Stimulated activated CD8-positive, alpha-beta memory T cell treated with anti-CD3 and anti-CD28 coated beads, Interleukin-4, amount 100 ng/mL, for 48 hours (primary cell): ENCODE measurements at regions not wholly inside any gene's neighbourhood (a gene's known extent, or its start where the extent isn't known, plus 50 kb on each side); places are given as distances from the start of the nearest gene placed in this dataset.

ENCODE experiments used
- DNase-seq: peaks from one replicate; pipeline ENCODE4 v3.0.0-alpha.2; 2020

DNA sequence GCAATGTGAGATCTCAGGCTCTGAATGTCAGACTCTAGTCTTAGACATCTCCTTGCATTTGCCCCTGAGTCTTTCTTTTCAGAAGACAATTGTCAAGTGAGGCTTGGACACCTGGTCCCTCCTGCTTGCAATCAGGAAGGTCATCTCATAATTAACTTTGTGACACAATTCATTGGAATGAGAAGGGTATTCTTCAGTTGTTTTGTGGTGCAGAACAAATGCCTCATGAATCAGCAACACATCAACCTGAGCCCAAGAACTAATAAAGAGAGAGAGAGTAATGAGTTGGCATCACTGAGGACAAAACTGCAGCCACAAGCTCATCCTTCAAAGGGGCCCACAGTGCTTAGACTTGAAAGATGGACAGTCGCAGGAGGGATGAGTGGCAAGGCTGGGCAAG is 375.8 kb downstream of the INSC start:
- no peak for DNase-seq

DNA sequence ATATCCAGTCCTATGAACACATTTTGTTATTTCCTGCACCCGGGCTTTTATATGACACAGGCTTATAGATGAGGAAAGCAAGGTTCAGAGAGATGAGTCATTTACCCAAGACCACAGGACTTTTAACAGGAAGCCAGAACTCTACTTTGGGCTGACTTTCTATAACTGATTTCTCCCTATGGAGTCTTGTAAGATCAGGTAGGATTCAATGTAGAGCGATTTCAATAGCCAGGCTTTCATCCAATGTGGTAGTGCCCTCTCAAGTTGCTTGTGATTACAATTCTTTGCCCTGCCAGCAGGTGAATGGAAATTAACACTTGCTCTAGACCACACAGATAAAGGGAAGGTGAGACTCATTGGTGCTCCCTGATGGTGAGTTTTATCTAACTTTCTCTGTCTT is 378.3 kb downstream of the INSC start:
- no peak for DNase-seq

DNA sequence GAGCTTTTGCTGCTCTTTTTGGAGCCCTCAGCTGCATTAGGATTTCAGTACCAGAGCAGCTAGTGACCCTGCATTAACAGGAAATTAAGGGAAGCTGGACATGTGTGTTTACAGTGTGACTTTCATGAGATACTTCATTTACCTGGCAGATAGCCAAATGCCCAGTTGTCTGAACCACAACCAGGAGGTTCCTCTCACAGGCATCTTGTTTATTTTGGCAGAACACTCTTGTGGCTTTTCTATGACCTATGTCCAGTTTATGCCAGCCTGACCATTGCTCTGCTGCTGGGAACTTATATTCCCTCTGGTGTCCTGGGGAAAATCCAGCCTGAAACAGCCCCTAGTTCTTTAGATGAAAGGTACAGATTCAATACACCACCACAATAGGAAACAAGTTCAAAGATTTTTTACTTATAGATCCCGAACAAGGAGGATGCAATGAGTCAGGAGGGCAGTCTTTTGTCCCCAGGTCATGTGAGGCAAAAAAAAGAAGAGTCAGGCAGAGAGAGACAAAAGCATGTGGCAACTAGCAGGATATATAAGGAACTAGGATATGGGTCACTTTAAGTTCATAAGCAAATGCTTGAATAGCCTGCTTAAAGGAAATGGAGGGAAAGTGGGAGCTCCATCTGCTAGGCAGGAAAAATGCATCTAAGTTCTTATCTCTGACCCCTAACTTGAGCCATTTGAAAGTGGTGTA is 379.3 kb downstream of the INSC start:
- DNase-seq, result no peak

DNA sequence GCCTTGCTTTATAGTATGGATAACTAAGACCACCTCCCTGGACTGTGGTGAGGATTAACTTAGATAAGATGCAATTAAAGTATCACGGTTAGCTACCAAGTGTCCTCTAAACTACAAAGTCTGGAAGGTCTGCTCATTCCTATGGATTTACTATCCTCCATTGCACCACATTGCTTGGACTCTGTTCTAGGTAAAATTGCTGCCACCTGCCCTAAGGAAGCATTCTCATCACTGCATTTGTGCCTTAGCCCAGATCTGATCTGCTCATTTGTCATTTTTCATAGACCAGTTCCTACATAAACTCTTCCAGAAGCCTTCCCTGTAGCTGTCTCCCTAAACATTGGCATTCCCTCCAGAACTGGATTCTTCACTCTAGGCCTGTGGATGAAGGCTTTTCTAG is 380.0 kb downstream of the INSC start:
- DNase-seq, result no peak

DNA sequence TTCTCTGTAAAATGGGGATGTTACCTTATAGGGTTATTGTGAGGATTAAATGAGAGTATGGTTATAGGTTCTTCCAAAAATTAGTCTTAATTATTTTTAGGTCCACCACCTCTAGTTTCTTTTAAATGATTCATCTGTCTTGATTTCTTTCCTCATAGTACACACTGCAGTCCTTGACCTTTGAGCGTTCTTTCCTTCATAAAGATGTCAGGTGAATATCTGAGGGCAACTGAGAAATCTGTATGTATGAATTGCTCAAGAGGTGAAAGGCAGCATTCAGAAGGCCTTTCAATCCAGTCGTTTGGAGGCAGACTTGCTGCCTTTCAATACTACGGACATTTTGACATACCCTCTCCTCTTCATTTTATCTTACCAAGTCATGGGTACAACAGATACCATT is 380.7 kb downstream of the INSC start:
- DNase-seq, result no peak

DNA sequence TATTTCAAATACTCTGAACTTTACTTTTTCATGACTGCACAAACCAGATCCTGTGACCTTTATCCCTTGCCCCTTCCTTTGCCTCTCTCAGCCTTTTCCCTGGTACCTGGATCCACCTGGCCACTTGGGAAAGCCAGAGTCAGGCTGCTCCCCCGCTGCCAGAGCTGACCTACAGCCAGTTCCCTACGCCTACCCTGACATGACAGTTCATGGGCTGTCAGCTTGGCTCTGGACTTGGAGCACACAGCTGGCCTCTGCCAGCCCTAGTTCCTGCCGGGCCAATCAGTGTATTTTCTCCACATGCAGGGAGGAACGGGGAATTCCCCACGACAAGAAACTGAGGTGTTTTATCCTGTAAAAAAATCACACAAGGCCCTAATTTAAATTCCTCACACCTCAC is 382.6 kb downstream of the INSC start:
- no peak for DNase-seq

DNA sequence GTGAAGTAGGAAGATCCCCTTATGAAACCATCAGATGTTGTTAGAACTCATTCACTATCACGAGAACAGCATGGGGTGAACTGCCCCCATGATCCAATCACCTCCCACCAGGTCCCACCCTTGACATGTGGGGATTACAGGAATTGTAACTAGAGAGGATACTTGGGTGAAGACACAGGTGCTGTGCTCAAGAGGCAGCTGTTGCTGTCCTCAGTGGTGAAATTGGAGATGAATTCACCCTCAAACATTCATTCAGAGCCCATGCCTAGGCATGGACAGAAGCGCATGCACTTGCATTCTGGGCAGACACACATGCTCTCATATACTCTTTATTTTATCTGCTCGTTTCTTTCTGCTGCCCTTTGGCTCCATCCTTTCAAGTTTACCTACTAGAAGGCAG is 385.0 kb downstream of the INSC start:
- DNase-seq, result no peak

DNA sequence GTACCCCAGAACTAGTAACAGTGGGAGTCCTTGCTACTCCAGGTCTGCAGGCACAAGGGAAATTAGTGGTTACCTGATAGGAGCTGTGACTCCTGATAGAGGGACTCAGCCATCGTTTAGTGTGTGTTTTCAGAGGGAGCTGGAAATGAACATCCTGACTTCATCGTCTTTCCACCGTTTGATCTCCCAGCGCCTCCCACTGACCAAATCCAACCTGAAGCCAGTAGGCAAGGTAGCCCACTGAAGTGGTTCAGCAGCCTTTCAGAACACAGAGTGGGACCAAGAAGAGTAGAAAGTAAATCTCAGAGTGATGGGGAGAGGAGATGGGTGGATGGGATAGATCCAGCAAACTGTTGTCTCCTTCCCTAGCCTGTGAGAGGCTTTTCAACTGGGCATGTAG is 385.9 kb downstream of the INSC start:
- no peak for DNase-seq

DNA sequence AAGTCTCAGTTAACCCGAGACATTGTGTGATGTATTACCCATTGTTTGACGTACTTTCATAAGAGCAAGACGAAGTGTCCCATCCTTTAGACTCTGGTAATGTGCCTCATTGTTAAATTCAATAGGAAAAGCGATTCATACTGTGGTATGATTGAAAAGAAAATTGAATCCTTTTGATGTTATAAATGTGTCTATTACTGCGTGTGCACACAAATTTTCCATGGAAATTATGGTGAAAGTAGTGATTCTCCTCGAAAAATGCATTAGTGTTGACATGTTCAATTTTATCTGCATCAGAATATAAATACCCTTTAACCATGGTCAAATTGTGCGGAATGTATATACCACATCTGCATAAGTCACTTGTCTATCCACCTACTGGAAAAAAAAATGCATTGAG is 386.8 kb downstream of the INSC start:
- DNase-seq, result no peak

DNA sequence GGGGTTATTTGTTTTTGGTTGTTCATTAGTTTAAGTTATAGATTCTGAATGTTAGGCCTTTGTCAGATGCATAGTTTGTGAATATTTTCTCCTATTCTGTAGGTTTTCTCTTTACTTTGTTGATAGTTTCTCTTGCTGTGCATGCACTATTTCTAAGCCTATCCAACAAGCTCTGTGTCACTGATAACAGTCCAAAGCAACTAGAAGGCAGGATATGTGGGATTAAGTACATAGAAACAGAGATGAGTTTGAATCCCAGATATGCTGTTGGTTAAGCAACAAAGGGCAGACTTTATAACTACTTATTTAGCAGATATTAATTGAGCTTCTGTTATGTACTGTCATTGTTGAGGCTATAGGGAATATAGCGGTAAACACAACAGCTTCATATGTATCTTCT is 390.4 kb downstream of the INSC start:
- DNase-seq, result no peak

DNA sequence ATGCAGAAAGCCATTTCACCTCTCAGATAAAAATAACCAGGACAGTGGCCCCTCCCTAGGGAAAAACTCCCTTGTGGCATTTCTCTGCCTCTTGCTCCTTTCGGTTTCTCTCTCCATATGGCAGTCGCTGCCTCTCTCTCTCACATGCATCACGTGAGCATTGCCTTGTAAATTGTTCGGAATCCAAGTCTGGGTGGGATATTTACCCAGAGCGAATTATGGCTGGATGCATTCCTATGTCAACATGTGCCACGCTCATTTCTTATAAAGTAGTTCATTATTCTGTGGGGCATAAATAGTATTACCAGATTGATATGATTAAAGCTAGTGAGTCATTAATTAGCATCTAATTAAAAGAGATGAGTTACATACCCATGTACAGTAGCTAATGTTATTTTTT is 392.9 kb downstream of the INSC start:
- DNase-seq, result no peak

DNA sequence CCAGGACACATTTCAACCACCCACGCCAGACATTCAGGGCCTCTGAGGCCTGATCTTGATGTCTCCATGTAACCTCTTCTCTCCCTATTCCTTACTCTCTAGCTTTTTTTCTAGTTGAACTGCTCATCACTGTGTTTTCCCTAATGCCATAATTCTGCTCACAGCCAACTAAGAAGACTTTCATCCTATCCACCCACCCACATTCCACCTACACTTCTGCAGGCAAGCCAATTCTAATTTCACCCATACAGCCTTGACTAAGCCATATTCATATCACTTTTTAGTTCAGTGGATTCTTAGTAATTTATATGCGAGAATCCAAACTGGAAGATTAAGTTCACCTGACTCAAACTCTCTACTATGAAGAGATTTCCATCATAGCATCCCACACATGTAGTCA is 394.4 kb downstream of the INSC start:
- DNase-seq, result no peak

DNA sequence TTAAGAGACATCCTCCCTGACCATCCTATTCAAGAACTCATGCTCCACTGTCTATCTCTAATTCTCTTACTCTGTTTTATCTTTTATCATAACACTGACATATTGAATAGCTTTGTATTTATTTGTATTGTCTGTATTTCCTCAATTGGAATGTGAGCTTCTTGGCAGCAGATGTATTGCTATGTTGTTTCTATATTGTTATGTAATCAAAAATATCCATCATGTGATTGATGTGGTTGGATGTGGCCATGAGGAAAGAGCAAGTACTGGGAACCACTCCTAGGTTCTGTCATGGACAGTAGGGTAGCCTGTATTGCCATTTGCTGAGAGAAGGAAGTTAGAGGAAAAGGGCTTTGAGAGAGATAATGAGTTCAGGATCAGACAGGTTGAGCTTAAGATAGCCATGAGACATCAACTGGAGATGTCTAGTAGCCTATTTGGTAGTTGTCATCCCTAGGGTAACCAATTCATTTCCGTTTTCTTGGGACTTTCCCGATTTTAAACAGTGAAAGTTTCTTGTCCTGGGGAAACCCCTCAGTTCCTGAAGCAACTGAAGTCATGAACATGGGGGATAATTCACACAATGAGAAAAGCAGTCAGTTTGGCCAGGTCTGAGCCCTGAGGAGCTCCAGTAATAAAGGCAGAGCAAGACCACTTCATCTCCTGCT is 404.5 kb downstream of the INSC start:
- no peak for DNase-seq

DNA sequence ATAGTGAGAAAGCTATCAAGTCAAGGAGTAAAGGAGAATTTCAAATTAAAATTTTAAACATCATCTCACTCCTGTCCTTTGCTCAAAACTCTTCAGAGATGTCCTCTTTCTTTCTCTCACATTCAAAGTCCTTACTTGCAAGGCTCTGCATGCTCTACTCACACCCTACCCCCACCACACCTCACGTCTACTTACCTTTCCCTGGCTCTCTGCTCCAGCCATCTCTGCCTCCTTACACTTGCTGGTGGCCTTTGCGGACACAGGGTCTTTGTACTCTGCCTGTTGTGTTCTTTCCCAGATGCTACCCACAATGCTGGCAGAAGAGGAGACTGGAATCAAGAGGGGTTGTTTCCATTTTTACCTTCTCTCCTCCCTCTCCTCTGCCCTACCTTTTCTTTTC is 405.2 kb downstream of the INSC start:
- DNase-seq, result no peak

DNA sequence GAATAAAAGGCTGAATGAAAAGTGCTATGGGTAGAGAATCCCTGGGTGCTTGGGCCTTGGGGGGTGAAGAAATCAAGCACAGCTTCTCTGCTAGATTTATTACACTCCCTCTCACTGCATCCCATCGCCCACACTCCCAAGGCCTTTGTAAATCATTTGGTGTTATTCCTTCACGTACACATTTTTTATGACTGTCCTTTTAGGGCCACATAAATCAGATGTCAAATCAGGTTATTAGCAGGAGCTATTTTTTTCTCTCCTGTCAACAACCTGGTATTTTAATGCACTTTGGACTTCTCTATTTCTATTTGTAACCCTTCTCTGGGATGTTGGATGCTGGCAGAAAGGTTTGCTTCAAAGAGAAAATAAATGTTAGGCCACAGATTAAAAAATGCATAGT is 408.8 kb downstream of the INSC start:
- DNase-seq, result no peak

DNA sequence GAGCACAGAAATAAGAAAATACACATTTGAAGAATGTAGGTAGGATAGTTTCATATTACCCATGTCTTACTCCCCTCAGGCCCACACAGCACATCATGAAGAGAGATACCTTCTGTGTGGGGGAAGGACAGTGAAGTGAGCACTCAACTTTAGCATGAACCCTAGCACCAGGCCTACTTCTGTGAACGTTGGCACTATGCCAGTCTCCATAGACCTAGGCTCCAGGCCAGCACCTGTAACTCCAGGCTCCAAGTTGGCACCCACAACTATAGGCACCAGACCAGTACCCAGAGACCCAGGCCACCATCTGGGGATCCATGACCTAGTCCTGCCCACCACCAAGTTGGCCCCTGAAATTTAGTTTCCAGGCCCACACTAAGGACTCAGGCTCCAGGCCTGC is 410.9 kb downstream of the INSC start:
- no peak for DNase-seq

DNA sequence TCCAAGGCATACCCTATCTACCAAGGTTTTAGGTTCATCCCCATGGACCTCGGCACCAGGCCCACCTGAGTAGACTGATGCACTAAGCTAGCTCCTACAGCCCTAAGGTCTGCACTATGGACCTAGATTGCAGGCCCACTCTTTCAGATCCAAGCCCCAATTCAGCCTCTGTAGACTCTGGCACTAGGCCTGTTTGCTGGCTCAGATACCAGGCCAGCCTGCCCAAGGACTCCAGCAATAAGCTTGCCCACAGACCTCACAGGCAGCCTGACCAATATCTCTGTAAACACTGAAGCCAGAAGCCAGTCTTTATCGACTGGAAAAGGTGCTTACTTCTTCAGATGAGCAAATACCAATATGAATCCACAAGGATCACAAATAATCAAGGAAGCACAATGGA is 411.3 kb downstream of the INSC start:
- no peak for DNase-seq

DNA sequence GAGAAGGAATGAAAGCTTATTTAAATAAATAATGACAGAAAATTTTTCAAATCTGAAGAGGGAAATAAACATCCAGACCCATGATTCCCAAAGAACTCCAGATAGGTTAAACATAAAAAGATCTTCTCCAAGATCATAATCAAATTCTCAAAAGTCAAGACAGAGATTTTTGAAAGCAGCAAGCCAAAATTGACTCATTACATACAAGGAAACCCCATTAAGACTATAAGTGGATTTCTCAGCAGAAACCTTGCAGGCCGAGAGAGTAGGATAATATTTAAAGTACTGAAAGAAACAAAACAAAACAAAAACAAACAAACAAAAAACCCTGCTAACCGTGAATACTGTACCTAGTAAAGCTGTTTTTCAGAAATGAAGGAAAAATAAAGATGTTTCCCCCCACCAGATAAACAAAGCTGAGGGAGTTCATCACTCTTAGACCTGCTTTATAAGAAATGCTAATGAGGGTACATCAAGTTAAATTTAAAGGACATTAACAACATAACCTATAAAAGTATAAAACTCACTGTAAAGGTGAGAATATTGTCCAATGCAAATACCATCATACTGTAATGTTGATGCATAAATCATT is 412.2 kb downstream of the INSC start:
- DNase-seq, result no peak

DNA sequence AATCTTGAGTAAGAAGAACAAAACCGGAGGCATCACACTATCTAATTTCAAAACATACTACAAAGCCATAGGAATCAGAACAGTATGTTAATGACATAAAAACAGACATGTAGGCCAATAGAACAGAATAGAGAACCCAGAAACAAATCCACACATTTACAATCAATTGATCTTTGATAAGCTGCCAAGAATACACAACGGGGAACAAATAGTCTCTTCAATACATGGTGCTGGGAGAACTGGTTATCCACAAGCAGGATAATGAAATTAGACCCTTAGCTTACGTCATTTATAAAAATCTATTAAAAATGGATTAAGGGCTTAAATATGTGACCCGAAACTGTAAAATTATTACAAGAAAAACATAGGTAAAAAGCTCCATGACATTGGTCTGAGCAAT is 417.7 kb downstream of the INSC start:
- no peak for DNase-seq

DNA sequence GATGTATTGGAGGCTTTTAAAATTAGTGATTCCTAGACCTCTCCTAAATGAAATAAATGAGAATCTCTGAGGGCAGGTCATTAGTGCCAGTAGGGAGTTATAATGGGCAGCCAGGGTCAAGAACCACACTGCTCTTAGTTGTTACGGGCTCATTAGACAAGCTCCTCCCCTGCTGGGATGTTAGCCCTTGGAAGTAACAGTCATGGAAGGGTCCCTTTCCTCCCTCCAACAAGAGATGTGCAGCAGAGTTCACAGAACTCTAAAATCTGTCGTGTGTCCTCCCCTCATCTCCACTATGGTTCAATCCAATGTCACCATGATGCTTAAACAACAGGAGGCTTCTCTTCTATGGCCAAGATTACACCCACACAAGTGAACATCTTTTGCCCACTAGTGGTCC is 419.5 kb downstream of the INSC start:
- DNase-seq, result no peak

DNA sequence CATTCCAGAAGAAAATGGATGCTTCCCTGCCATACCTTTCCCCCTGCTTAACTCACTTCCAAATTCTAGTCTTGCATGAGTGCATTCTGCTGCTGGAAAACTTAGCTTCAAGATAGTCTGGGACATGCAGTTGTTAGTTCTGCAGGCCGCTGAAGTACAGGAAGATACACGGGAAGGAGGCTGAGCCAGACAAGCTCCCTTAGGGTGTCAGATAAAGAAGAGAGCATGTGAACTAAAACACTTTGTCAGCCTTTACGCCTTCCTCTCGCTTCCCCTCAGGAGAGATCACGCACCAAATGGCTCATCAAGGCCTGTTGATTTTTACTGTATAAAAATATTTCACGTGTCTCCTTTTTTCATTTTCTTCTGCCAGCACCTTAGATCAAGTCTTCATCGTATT is 420.7 kb downstream of the INSC start:
- no peak for DNase-seq

DNA sequence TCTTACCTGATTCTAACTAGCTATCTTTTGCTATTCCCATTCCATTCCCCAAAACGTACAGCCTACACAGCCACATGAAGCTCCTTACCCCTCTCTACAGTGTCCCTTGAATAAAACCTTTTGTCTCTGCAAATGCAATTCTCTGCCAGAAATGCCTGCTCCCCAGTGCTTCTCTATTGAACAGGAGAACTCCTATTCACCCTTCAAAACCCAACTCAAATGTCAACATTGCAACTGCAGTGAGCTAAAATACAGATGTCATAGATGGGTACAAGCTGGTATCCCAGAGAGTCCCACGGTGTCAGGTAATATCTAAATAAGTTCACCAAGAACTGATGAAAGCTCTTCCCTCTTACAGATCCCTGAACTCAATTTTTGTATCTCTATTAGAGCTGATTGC is 421.7 kb downstream of the INSC start:
- DNase-seq, result no peak

DNA sequence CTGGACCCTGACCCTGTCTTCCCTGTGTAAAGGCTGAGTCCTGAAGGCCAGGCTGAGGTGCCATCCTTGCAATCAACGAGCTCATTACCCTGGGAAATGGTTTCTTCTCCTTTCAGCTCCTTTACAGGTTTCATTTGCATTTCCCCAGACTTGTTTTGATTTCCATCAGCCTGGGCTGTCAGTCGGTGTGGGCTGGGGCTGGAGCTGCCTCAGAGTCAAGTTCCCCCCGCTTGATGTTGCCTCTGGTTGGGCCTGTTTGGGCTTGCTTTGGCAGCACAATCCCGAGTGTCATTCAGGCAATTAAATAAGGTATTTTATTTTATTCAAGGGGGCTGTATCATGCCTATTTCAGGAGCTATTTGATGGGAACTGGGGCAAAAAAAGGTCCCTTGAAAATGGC is 424.9 kb downstream of the INSC start:
- DNase-seq, result no peak

DNA sequence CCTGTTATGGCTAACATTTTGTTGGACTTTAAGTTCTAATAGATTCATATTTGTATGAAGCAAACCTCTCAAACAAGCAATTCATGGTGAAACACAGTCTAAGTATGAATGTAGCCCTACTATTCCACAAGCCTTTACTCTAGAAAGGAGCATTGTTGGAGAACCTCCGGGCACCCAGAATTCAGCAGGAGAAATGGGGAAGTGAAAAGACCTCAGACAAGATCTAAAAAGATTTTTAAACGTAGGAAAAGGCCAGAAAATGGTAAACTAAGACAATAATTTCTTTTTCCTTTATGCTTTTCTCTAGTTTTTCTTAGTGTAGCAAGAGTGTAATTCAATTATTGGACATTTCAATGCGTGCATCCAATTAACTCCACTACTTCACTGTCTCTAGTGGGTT is 426.4 kb downstream of the INSC start:
- DNase-seq, result no peak

DNA sequence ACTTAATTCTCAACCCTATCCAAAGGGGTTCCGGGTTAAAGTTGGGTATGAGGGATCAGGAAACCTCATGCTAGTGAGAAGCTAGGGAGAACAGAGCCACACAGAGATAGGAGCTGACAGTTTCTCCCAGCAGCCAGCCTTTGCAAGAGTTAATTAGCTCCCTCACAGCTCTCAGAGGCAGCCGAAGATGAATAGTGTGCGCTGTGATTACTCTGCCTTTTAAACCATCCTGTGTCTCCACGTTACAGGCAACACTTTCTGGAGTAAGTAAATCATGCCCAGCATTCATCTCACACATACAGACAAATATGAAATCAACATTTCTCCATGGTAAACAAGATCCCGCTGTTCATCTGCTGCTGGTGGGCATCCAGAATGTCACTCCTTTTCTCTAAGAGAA is 429.6 kb downstream of the INSC start:
- DNase-seq, result no peak
